ENCODE measurements at regions not wholly inside any gene's neighbourhood (a gene's known extent, or its start where the extent isn't known, plus 50 kb on each side); places are given as distances from the start of the nearest gene placed in this dataset.

GRCh38 chr3:152192936-152193672 lies 75.6 kb upstream of the MBNL1 start:
- TF ChIP-seq CTCF (IDR thresholded peaks at IDR 0.05; ENCODE audit: low read length) (no peak), EZH2 (optimal IDR thresholded peaks at IDR 0.05; ENCODE audit: low read depth, low read length) (no peak), EZH2phosphoT487 (IDR thresholded peaks at IDR 0.05; ENCODE audit: low read length) (no peak)

Measured in MM.1S (cell line).